ENCODE measurements at regions not wholly inside any gene's neighbourhood (a gene's known extent, or its start where the extent isn't known, plus 50 kb on each side); places are given as distances from the start of the nearest gene placed in this dataset.

DNA sequence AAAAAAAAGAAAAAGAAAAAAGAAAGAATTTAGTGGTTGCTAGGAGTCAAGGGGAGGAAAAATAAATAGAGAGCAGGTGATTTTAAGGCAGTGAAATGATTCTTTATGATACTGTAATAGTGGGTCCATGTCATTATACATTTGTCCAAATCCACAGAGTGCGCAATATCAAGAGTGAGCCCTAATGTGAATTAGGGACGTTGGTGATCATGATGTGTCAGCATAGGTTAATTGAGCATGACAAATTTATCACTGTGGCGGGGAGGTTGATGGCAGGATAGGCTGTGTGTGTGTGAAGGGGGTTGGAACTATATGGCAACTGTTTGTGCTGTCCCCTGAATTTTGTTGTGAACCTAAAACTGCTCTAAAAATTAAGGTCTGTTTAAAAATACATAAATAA, 357.8 kb downstream of the ICE1 start:
- no peak for TF ChIP-seq POLR2A (IDR thresholded peaks at IDR 0.05)
- TF ChIP-seq, protein P1, sequence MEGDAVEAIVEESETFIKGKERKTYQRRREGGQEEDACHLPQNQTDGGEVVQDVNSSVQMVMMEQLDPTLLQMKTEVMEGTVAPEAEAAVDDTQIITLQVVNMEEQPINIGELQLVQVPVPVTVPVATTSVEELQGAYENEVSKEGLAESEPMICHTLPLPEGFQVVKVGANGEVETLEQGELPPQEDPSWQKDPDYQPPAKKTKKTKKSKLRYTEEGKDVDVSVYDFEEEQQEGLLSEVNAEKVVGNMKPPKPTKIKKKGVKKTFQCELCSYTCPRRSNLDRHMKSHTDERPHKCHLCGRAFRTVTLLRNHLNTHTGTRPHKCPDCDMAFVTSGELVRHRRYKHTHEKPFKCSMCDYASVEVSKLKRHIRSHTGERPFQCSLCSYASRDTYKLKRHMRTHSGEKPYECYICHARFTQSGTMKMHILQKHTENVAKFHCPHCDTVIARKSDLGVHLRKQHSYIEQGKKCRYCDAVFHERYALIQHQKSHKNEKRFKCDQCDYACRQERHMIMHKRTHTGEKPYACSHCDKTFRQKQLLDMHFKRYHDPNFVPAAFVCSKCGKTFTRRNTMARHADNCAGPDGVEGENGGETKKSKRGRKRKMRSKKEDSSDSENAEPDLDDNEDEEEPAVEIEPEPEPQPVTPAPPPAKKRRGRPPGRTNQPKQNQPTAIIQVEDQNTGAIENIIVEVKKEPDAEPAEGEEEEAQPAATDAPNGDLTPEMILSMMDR (IDR thresholded peaks at IDR 0.05) = no peak
